ENCODE measurements at regions not wholly inside any gene's neighbourhood (a gene's known extent, or its start where the extent isn't known, plus 50 kb on each side); places are given as distances from the start of the nearest gene placed in this dataset.

DNA sequence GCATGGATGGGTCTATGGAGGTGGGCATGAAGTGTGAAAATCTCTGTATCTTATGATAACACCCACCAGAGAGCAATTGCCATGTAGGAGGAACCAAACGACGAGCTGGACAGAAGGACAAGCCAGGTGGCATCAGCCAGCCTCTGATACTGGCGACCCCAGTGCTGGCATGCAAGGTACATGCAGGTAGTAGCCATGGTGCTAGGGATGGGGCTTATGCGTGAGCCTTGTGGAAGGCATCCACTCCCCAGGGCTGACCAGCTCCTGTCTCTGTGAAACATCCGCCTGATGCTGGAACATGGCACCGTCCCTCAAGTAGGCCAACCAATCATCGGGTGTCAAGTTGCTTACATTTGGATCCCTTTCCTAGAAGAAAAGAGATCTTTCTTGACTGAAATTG, 412.9 kb downstream of the GADD45G start:
- Histone ChIP-seq H3K27me3 (ENCODE audit: low read length) (no peaks in the 10 kb centered on the region), H4K20me1 (ENCODE audit: insufficient read depth, low read depth, low read length) (no peaks in the 10 kb centered on the region), H3K4me1 (ENCODE audit: low read length) (no peaks in the 10 kb centered on the region), H3K9me3 (ENCODE audit: low read length) (no peaks in the 10 kb centered on the region), H3K36me3 (ENCODE audit: insufficient read depth, low read length) (no peaks in the 10 kb centered on the region), H3K9me2 (replicated peaks; ENCODE audit: insufficient read depth, low read length) (no peaks in the 10 kb centered on the region), H3K4me3 (ENCODE audit: low read length) (no peak overlapping the region), H2AFZ (ENCODE audit: low read length) (no peak overlapping the region), H3K79me2 (ENCODE audit: low read length) (no peaks in the 10 kb centered on the region), H3K27ac (ENCODE audit: low read length) (no peak overlapping the region), H3K4me2 (ENCODE audit: low read depth, low read length, poor library complexity, severe bottlenecking) (no peak overlapping the region), H3K9ac (ENCODE audit: low read length) (no peak overlapping the region)
- no peak for DNase-seq

DNA sequence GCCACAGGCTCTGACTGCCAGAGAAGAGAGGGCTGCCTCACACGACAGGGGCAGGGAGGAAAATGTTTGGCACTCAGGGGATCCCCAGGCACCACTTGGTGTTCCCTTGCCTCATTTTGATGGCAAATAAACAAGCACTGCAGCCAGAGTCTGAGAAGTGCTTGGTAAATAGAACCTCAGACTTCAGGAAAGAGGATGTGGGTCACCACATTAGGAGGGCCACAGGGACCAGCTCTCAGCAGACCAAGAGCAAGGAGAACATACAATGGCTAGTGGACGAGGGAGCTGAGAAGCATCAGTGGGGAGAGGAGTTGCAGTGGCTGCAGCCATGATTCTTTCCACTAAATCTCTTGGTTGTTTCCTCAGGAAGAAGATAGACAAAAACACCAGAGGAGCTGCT, 413.9 kb downstream of the GADD45G start:
- no peaks in the 10 kb centered on the region for H4K20me1 ChIP-seq (ENCODE audit: insufficient read depth, low read depth, low read length)
- H3K4me2 ChIP-seq (ENCODE audit: low read depth, low read length, poor library complexity, severe bottlenecking) = no peak overlapping the region
- H3K36me3 ChIP-seq (ENCODE audit: insufficient read depth, low read length) = no peaks in the 10 kb centered on the region
- no peaks in the 10 kb centered on the region for H3K27me3 ChIP-seq (ENCODE audit: low read length)
- H3K9me2 ChIP-seq (replicated peaks; ENCODE audit: insufficient read depth, low read length) = no peaks in the 10 kb centered on the region
- H3K4me1 ChIP-seq (ENCODE audit: low read length) = no peaks in the 10 kb centered on the region
- DNase-seq = no peak
- no peak overlapping the region for H3K27ac ChIP-seq (ENCODE audit: low read length)
- H3K79me2 ChIP-seq (ENCODE audit: low read length) = no peaks in the 10 kb centered on the region
- H3K4me3 ChIP-seq (ENCODE audit: low read length) = no peak overlapping the region
- H3K9me3 ChIP-seq (ENCODE audit: low read length) = no peaks in the 10 kb centered on the region
- H2AFZ ChIP-seq (ENCODE audit: low read length) = no peak overlapping the region
- H3K9ac ChIP-seq (ENCODE audit: low read length) = no peak overlapping the region

DNA sequence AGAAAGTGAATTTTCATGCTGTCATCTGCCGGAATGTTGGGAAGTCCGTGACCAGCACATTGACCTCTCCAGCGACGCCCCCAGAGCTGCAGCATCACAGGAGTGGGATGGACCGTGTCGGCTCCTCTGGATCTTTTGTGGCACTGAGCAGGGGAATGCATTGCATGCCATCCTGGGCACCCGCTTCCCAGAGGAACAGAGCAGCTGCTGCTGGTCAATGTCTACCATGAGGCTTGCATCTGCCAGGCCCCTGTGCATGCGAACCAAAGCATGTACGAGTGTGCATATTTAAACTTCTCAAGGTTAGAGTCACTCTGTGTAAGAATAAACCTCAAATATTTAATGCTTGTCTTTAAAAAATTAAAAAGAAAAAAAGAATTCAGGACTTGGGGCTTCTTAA, 414.8 kb downstream of the GADD45G start:
- no peak for DNase-seq
- Histone ChIP-seq H3K27ac (ENCODE audit: low read length) (no peak overlapping the region), H3K9me3 (ENCODE audit: low read length) (no peaks in the 10 kb centered on the region)

DNA sequence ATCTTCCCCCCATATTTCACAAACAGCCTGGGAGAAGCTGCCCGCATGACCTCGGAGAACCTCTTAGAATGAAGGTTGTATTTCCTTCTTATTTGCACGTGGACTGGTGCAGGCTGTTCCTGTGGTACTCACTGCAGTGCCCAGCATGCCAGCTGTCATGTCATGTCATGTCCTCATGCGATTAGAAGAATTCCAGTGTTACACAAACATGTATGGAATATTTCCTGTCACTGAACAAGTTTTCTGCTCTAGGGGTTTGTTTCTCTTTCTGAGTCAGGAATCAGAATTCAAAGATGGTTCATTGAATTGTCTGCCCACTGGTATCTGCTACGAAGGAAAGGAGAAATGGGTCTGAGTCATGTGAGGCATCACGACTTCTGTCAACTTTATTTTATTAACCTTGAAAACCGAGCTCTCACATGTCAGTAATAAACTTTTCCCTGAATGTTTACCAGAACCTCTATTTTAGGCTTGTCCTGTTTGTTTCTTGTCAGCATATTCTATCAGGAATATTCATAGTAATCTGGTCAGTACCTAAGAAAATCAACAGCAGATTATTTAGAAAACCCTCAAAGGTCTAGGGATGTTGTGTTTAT, 415.6 kb downstream of the GADD45G start:
- Histone ChIP-seq H2AFZ (ENCODE audit: low read length) (no peak overlapping the region), H3K27ac (ENCODE audit: low read length) (no peak overlapping the region), H3K4me2 (ENCODE audit: low read depth, low read length, poor library complexity, severe bottlenecking) (no peak overlapping the region), H3K4me1 (ENCODE audit: low read length) (no peaks in the 10 kb centered on the region), H3K9me2 (replicated peaks; ENCODE audit: insufficient read depth, low read length) (no peaks in the 10 kb centered on the region), H3K36me3 (ENCODE audit: insufficient read depth, low read length) (no peaks in the 10 kb centered on the region), H4K20me1 (ENCODE audit: insufficient read depth, low read depth, low read length) (no peaks in the 10 kb centered on the region), H3K79me2 (ENCODE audit: low read length) (no peaks in the 10 kb centered on the region), H3K4me3 (ENCODE audit: low read length) (no peak overlapping the region), H3K9ac (ENCODE audit: low read length) (no peak overlapping the region), H3K9me3 (ENCODE audit: low read length) (no peaks in the 10 kb centered on the region), H3K27me3 (ENCODE audit: low read length) (no peaks in the 10 kb centered on the region)
- no peak for DNase-seq

More for the DNA sequence above, 414.8 kb downstream of the GADD45G start:
- H4K20me1 ChIP-seq (ENCODE audit: insufficient read depth, low read depth, low read length) = no peaks in the 10 kb centered on the region
- H3K4me1 ChIP-seq (ENCODE audit: low read length) = no peaks in the 10 kb centered on the region
- H3K4me2 ChIP-seq (ENCODE audit: low read depth, low read length, poor library complexity, severe bottlenecking) = no peak overlapping the region
- no peaks in the 10 kb centered on the region for H3K27me3 ChIP-seq (ENCODE audit: low read length)
- H3K9ac ChIP-seq (ENCODE audit: low read length) = no peak overlapping the region
- H2AFZ ChIP-seq (ENCODE audit: low read length) = no peak overlapping the region
- no peaks in the 10 kb centered on the region for H3K9me2 ChIP-seq (replicated peaks; ENCODE audit: insufficient read depth, low read length)
- H3K36me3 ChIP-seq (ENCODE audit: insufficient read depth, low read length) = no peaks in the 10 kb centered on the region
- no peaks in the 10 kb centered on the region for H3K79me2 ChIP-seq (ENCODE audit: low read length)
- H3K4me3 ChIP-seq (ENCODE audit: low read length) = no peak overlapping the region

GRCh38 chr9:90021216-90021906, 416.5 kb downstream of the GADD45G start:
- H2AFZ ChIP-seq (ENCODE audit: low read length) = no peak overlapping the region
- H3K27ac ChIP-seq (ENCODE audit: low read length) = no peak overlapping the region
- no peaks in the 10 kb centered on the region for H3K9me2 ChIP-seq (replicated peaks; ENCODE audit: insufficient read depth, low read length)
- H3K27me3 ChIP-seq (ENCODE audit: low read length) = no peaks in the 10 kb centered on the region
- no peak overlapping the region for H3K4me2 ChIP-seq (ENCODE audit: low read depth, low read length, poor library complexity, severe bottlenecking)
- DNase-seq = no peak
- H3K9me3 ChIP-seq (ENCODE audit: low read length) = no peaks in the 10 kb centered on the region
- no peaks in the 10 kb centered on the region for H3K36me3 ChIP-seq (ENCODE audit: insufficient read depth, low read length)
- H3K9ac ChIP-seq (ENCODE audit: low read length) = no peak overlapping the region
- H4K20me1 ChIP-seq (ENCODE audit: insufficient read depth, low read depth, low read length) = no peaks in the 10 kb centered on the region
- H3K4me3 ChIP-seq (ENCODE audit: low read length) = no peak overlapping the region
- no peaks in the 10 kb centered on the region for H3K79me2 ChIP-seq (ENCODE audit: low read length)
- H3K4me1 ChIP-seq (ENCODE audit: low read length) = no peaks in the 10 kb centered on the region

DNA sequence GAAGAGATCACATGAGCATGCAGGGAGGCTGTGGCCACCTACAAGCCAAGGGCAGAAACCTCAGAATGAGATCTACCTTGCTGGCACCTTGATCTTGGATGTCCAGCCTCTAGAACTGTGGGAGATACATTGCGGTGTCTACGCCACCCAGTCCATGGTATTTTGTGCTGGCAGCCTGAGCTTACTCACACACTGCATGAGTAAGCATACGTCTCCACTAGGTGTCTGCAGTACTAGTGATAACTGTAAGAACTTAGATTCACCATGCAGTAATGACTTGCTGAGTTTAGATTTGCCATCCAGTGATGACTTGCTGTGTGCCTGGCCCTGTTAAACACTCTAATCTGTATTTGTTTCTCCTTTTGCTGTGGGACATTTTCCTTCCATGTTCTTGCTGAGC, 417.7 kb downstream of the GADD45G start:
- Histone ChIP-seq H3K9me2 (replicated peaks; ENCODE audit: insufficient read depth, low read length) (no peaks in the 10 kb centered on the region), H3K4me3 (ENCODE audit: low read length) (no peak overlapping the region), H2AFZ (ENCODE audit: low read length) (no peak overlapping the region), H3K9ac (ENCODE audit: low read length) (no peak overlapping the region), H3K4me2 (ENCODE audit: low read depth, low read length, poor library complexity, severe bottlenecking) (no peak overlapping the region), H4K20me1 (ENCODE audit: insufficient read depth, low read depth, low read length) (no peaks in the 10 kb centered on the region), H3K27ac (ENCODE audit: low read length) (no peak overlapping the region), H3K9me3 (ENCODE audit: low read length) (no peaks in the 10 kb centered on the region), H3K36me3 (ENCODE audit: insufficient read depth, low read length) (no peaks in the 10 kb centered on the region), H3K27me3 (ENCODE audit: low read length) (no peaks in the 10 kb centered on the region), H3K79me2 (ENCODE audit: low read length) (no peaks in the 10 kb centered on the region), H3K4me1 (ENCODE audit: low read length) (no peaks in the 10 kb centered on the region)
- no peak for DNase-seq

DNA sequence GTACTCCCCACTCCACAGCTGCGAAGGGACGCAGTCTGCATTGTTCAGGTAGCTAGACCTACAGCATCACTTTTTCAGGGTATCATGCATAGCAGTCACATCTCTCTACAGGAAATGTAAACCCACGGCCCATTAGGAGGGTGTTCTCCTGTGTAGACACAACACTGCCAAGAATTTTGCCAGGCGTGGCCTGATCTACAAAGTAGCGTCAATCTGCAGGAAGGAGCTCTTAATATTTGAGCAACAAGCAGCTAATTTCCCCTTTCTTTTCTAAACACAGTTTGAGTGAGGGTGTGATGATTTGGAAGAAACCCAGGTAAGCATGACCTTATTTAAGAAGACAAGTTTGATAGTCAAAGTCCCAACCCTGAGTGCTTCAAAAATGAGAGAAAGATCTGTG, 419.0 kb downstream of the GADD45G start:
- no peak for DNase-seq
- no peaks in the 10 kb centered on the region for H3K36me3 ChIP-seq (ENCODE audit: insufficient read depth, low read length)
- no peak overlapping the region for H3K4me2 ChIP-seq (ENCODE audit: low read depth, low read length, poor library complexity, severe bottlenecking)
- H4K20me1 ChIP-seq (ENCODE audit: insufficient read depth, low read depth, low read length) = no peaks in the 10 kb centered on the region
- H3K9me2 ChIP-seq (replicated peaks; ENCODE audit: insufficient read depth, low read length) = no peaks in the 10 kb centered on the region
- no peak overlapping the region for H3K9ac ChIP-seq (ENCODE audit: low read length)
- H3K27me3 ChIP-seq (ENCODE audit: low read length) = no peaks in the 10 kb centered on the region
- no peaks in the 10 kb centered on the region for H3K9me3 ChIP-seq (ENCODE audit: low read length)
- H3K79me2 ChIP-seq (ENCODE audit: low read length) = no peaks in the 10 kb centered on the region
- H3K4me1 ChIP-seq (ENCODE audit: low read length) = no peaks in the 10 kb centered on the region
- no peak overlapping the region for H3K27ac ChIP-seq (ENCODE audit: low read length)
- no peak overlapping the region for H2AFZ ChIP-seq (ENCODE audit: low read length)
- no peak overlapping the region for H3K4me3 ChIP-seq (ENCODE audit: low read length)

- Histone ChIP-seq H3K4me1 (ENCODE audit: low read length) (no peaks in the 10 kb centered on the region), H3K27me3 (ENCODE audit: low read length) (no peaks in the 10 kb centered on the region), H3K36me3 (ENCODE audit: insufficient read depth, low read length) (no peaks in the 10 kb centered on the region), H2AFZ (ENCODE audit: low read length) (no peak overlapping the region), H3K4me3 (ENCODE audit: low read length) (no peak overlapping the region), H3K9ac (ENCODE audit: low read length) (no peak overlapping the region), H3K9me3 (ENCODE audit: low read length) (no peaks in the 10 kb centered on the region), H3K9me2 (replicated peaks; ENCODE audit: insufficient read depth, low read length) (no peaks in the 10 kb centered on the region), H3K27ac (ENCODE audit: low read length) (no peak overlapping the region), H3K79me2 (ENCODE audit: low read length) (no peaks in the 10 kb centered on the region), H3K4me2 (ENCODE audit: low read depth, low read length, poor library complexity, severe bottlenecking) (no peak overlapping the region), H4K20me1 (ENCODE audit: insufficient read depth, low read depth, low read length) (no peaks in the 10 kb centered on the region)
- DNase-seq = no peak
These were observed 419.6 kb downstream of the GADD45G start for GRCh38 chr9:90024409-90024808.

All from Karpas-422 (cell line).